ENCODE measurements at regions not wholly inside any gene's neighbourhood (a gene's known extent, or its start where the extent isn't known, plus 50 kb on each side); places are given as distances from the start of the nearest gene placed in this dataset.

DNA sequence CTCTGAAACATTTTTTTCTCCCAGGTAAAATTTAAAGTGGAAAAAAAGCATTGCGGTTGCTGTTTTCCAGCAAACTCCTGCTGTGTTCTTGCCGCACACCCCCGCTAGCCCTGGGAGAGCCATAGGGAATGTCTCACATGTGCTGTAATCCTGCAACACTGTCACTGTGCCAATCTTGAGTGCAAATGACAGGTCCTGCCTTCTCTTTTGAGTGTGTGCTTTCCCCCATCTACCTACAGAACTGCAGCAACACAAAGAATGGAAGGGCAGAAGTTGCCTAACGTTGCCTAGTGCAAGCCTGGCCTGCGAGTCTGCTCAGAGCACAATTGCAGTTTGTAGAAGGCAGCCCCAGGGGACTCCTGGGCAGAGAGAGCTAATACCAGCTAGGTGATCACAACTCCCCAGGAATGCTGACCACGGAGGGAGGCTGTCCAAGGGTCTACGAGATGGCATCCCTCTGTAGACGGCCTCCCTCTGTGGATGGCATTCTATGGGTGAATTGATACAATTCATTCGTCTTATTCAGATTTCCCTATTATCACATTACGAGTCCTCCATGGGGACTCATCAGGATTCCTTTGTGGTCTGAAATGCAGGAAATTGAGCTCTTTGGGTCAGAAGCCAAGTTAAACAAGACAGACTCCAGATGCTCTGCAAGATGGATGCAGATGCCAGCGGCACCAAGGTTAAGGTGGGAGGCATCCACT, 172.6 kb upstream of the S1PR3 start:
- peak overlapping the region; percentile 10; the same call in 1 of the 2 replicates for H3K4me3 ChIP-seq (ENCODE audit: low read depth, low read length)
- peaks cover 16% of the 10 kb centered on the region for H3K4me1 ChIP-seq (ENCODE audit: control insufficient read depth, insufficient read depth, low read length)
- H3K9me3 ChIP-seq (ENCODE audit: control insufficient read depth, insufficient read depth, low read length): no peaks in the 10 kb centered on the region
- no peaks in the 10 kb centered on the region for H3K27me3 ChIP-seq (ENCODE audit: control insufficient read depth, insufficient read depth, low read length)
- peak overlapping the region; percentile 43 for H3K27ac ChIP-seq (ENCODE audit: low read depth, low read length)
- H3K36me3 ChIP-seq (ENCODE audit: control insufficient read depth, insufficient read depth, low read length): no peaks in the 10 kb centered on the region
- H3K9ac ChIP-seq (ENCODE audit: low read depth, low read length): no peak overlapping the region

DNA sequence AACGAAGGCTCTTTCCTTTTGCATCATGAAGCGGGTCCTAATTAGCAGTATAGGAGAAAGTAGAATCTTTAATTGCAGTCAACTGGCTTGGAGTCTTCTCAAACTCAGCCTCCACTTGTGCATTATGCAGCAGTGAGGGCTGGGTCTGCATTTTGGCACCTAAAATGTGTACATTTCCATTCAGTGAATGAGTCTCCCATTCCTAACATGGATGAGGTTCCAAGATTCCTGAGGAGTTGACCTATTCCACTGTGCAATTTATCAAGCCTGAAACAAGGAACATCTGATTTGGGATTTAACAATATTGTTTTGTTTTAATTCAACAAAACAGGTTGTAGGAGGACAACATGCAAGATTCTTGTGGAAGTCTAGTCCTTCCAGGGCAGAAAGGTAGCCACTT, 171.8 kb upstream of the S1PR3 start:
- no peak overlapping the region for H3K9ac ChIP-seq (ENCODE audit: low read depth, low read length)
- H3K4me3 ChIP-seq (ENCODE audit: low read depth, low read length): no peak overlapping the region
- no peaks in the 10 kb centered on the region for H3K9me3 ChIP-seq (ENCODE audit: control insufficient read depth, insufficient read depth, low read length)
- no peaks in the 10 kb centered on the region for H3K27me3 ChIP-seq (ENCODE audit: control insufficient read depth, insufficient read depth, low read length)
- H3K36me3 ChIP-seq (ENCODE audit: control insufficient read depth, insufficient read depth, low read length): no peaks in the 10 kb centered on the region
- no peak overlapping the region for H3K27ac ChIP-seq (ENCODE audit: low read depth, low read length)
- peaks cover 16% of the 10 kb centered on the region for H3K4me1 ChIP-seq (ENCODE audit: control insufficient read depth, insufficient read depth, low read length)

DNA sequence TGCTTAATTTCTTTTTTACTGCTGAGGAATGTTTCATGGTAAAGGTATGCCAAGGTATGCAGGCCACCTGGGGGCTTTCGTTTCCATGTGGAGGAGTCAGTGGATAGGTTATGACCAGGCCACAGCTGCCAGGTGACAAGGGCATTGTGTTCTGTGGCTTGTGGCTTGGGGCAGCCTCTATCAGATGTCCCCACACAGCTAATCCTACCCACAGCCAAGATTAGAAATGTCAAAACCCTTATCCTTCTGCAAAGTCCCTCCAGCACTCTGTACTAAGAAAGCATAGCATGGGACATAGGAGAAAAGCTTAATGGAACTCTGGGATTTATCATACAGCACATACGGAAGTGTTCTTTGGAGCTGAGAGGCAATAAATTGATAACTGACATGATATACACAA, 171.2 kb upstream of the S1PR3 start:
- Histone ChIP-seq H3K9me3 (ENCODE audit: control insufficient read depth, insufficient read depth, low read length) (no peaks in the 10 kb centered on the region), H3K4me1 (ENCODE audit: control insufficient read depth, insufficient read depth, low read length) (peaks cover 16% of the 10 kb centered on the region), H3K9ac (ENCODE audit: low read depth, low read length) (no peak overlapping the region), H3K4me3 (ENCODE audit: low read depth, low read length) (no peak overlapping the region), H3K27me3 (ENCODE audit: control insufficient read depth, insufficient read depth, low read length) (no peaks in the 10 kb centered on the region), H3K36me3 (ENCODE audit: control insufficient read depth, insufficient read depth, low read length) (no peaks in the 10 kb centered on the region), H3K27ac (ENCODE audit: low read depth, low read length) (no peak overlapping the region)

DNA sequence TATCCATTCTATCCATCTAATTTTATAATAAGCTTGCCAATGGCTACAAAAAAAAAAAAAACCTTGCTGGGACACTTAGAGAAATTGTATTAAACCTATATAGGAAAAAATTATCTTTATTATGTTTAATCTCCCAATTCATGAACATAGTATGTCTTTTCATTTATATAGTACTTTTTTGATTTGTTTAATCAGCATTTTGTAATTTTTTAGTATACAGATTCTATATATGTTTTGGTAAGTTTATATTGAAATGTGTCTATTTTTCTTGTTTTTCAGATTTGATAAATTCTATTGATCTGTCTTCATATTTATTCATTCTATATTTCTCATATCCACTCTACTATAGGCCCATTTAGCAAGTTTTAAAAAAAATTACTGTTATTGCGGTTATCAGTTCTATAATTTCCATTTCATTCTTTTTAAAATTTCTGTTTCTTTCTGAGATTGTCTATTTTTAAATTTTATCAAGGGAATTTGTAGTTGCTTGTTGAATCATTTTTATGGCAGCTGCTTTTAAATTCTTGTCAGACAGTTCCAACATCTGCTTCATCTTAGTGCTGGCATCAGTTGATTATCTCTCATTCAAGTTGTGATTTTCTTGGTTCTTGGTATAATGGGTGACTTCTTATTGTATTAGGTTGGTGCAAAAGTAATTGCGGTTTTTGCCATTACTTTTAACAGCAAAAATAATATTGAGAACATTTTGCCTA, 170.1 kb upstream of the S1PR3 start:
- Histone ChIP-seq H3K27me3 (ENCODE audit: control insufficient read depth, insufficient read depth, low read length) (no peaks in the 10 kb centered on the region), H3K4me1 (ENCODE audit: control insufficient read depth, insufficient read depth, low read length) (peaks cover 16% of the 10 kb centered on the region), H3K9me3 (ENCODE audit: control insufficient read depth, insufficient read depth, low read length) (no peaks in the 10 kb centered on the region)

DNA sequence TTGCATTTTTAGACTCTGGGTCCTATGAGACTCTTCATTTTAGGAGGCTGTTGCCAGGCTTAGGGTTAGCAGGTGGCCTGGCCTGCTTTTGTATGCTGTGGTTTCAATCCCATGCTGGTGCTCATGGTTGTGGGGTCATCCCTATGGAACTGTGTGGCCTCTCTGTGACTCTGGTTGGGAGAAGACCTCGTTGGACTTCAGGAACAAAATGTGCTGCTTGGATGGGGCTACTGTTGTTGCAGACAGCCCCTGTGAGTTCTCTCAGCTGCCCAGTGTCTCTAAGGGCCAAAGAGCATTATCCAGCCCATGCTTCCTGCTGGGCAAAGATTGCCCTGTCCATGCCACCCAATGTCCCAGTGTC, 169.5 kb upstream of the S1PR3 start:
- no peak overlapping the region for H3K4me3 ChIP-seq (ENCODE audit: low read depth, low read length)
- no peak overlapping the region for H3K27ac ChIP-seq (ENCODE audit: low read depth, low read length)
- no peaks in the 10 kb centered on the region for H3K9me3 ChIP-seq (ENCODE audit: control insufficient read depth, insufficient read depth, low read length)
- H3K4me1 ChIP-seq (ENCODE audit: control insufficient read depth, insufficient read depth, low read length): peaks cover 16% of the 10 kb centered on the region
- no peaks in the 10 kb centered on the region for H3K36me3 ChIP-seq (ENCODE audit: control insufficient read depth, insufficient read depth, low read length)
- no peaks in the 10 kb centered on the region for H3K27me3 ChIP-seq (ENCODE audit: control insufficient read depth, insufficient read depth, low read length)
- no peak overlapping the region for H3K9ac ChIP-seq (ENCODE audit: low read depth, low read length)

More for the DNA sequence above, 170.1 kb upstream of the S1PR3 start:
- H3K4me3 ChIP-seq (ENCODE audit: low read depth, low read length): no peak overlapping the region
- no peak overlapping the region for H3K27ac ChIP-seq (ENCODE audit: low read depth, low read length)
- H3K36me3 ChIP-seq (ENCODE audit: control insufficient read depth, insufficient read depth, low read length): no peaks in the 10 kb centered on the region
- no peak overlapping the region for H3K9ac ChIP-seq (ENCODE audit: low read depth, low read length)

DNA sequence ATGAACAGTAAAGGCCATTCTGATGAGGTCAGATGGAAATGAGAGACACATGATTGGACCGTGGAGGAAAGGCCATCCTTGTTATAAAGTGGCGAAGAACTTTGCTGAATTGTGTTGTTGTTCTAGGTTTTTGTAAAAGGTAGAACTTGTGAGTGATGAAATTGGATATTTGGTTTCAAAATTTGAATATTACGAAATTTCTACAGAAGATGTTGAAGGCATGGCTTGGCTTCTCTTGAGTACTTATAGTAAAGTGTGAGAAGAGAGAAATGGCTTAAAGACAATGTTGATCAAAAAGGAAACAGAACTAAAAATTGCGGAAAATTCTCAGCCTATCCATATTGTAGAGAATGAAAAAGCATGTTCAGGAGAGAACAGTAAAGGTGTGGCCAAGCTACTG, 166.6 kb upstream of the S1PR3 start:
- Histone ChIP-seq H3K4me1 (ENCODE audit: control insufficient read depth, insufficient read depth, low read length) (no peaks in the 10 kb centered on the region), H3K4me3 (ENCODE audit: low read depth, low read length) (no peak overlapping the region), H3K9me3 (ENCODE audit: control insufficient read depth, insufficient read depth, low read length) (no peaks in the 10 kb centered on the region), H3K27ac (ENCODE audit: low read depth, low read length) (no peak overlapping the region), H3K36me3 (ENCODE audit: control insufficient read depth, insufficient read depth, low read length) (no peaks in the 10 kb centered on the region), H3K27me3 (ENCODE audit: control insufficient read depth, insufficient read depth, low read length) (no peaks in the 10 kb centered on the region), H3K9ac (ENCODE audit: low read depth, low read length) (no peak overlapping the region)

DNA sequence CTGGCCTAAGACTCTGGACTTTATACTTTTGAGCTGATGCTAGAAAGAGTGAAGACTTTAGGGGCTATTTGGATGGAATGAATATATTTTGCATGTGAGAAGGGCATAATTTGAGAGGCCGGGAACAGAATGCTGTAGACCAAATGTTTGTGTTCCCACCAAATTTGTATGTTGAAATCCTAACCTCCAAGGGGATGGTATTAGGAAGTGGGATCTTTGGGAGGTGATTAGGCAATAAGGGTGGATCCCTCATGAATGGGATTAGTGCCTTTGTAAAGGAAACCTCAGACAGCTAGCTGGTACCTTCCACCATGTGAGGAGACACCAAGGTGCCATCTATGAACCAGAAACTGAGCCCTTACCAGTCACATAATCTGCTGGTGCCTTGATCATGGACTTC, 165.1 kb upstream of the S1PR3 start:
- H3K36me3 ChIP-seq (ENCODE audit: control insufficient read depth, insufficient read depth, low read length): no peaks in the 10 kb centered on the region
- no peak overlapping the region for H3K4me3 ChIP-seq (ENCODE audit: low read depth, low read length)
- H3K27me3 ChIP-seq (ENCODE audit: control insufficient read depth, insufficient read depth, low read length): no peaks in the 10 kb centered on the region
- no peaks in the 10 kb centered on the region for H3K9me3 ChIP-seq (ENCODE audit: control insufficient read depth, insufficient read depth, low read length)
- no peak overlapping the region for H3K9ac ChIP-seq (ENCODE audit: low read depth, low read length)
- H3K27ac ChIP-seq (ENCODE audit: low read depth, low read length): no peak overlapping the region
- no peaks in the 10 kb centered on the region for H3K4me1 ChIP-seq (ENCODE audit: control insufficient read depth, insufficient read depth, low read length)

DNA sequence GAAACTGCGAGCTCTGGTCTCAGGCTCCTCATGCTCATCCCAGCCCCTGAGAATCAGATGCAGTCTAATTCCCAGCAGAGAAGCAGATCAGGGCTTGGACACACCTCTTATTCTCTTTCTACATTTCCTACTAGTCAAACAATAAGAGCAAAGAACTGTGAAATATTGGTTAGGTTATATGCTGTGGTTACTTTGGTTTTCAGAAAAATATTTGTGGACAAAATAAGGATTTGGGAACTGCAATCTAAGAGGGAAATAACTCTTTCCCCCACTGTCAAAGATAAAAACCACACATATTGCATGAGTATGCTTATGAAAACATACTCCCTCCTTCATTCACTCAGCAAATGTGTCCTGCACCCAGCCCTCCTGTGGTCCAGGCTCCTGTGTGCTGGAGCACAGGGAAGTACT, 164.5 kb upstream of the S1PR3 start:
- Histone ChIP-seq H3K36me3 (ENCODE audit: control insufficient read depth, insufficient read depth, low read length) (no peaks in the 10 kb centered on the region), H3K27me3 (ENCODE audit: control insufficient read depth, insufficient read depth, low read length) (no peaks in the 10 kb centered on the region), H3K9me3 (ENCODE audit: control insufficient read depth, insufficient read depth, low read length) (no peaks in the 10 kb centered on the region), H3K4me3 (ENCODE audit: low read depth, low read length) (no peak overlapping the region), H3K4me1 (ENCODE audit: control insufficient read depth, insufficient read depth, low read length) (peaks cover under 1% of the 10 kb centered on the region; the same call in 1 of the 2 replicates), H3K9ac (ENCODE audit: low read depth, low read length) (no peak overlapping the region), H3K27ac (ENCODE audit: low read depth, low read length) (no peak overlapping the region)

DNA sequence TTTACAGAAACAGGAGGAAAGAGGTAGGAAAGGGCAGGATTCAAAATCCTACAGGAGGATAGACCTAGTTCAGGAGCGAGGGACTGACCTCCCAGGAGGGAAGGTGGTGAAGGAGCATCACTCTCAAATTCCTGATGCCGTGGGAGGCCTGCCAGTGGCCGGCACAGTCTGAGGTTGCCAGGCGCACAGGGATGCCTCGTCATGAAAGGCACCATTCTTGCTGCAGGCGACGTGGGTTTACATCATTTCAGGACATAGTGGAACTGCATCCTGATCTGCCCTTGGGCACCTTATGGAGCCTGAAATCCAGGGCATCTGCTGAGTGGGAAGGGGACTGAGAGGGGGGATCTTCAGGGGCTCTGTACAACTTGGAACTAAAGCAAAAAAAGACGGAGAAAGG, 163.2 kb upstream of the S1PR3 start:
- H3K4me3 ChIP-seq (ENCODE audit: low read depth, low read length): no peak overlapping the region
- no peak overlapping the region for H3K9ac ChIP-seq (ENCODE audit: low read depth, low read length)
- peaks cover 4% of the 10 kb centered on the region; the same call in 1 of the 2 replicates for H3K4me1 ChIP-seq (ENCODE audit: control insufficient read depth, insufficient read depth, low read length)
- no peaks in the 10 kb centered on the region for H3K9me3 ChIP-seq (ENCODE audit: control insufficient read depth, insufficient read depth, low read length)
- no peaks in the 10 kb centered on the region for H3K36me3 ChIP-seq (ENCODE audit: control insufficient read depth, insufficient read depth, low read length)
- H3K27me3 ChIP-seq (ENCODE audit: control insufficient read depth, insufficient read depth, low read length): no peaks in the 10 kb centered on the region
- no peak overlapping the region for H3K27ac ChIP-seq (ENCODE audit: low read depth, low read length)

DNA sequence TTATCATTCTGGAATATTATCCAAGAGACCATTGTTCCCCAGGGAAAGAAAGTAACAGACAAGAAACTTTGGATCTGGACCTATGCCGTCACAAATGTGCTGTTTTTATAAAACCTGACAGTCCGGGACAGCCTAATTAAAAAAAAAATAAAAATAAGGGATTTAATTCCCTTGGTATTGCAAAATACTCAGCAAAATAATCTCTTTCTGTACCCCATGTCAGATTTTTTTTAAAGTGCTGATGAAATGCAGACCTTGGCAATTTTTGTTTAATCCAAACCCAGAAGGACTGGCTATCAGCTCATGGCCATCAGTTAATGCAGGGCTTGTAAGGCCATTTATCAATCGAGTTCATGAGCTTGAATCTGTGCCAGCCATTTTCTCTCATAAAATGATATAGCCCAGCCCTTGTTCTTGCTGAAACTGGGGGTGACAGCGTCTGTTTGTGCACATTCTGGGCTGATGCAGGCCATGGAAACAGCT, 162.7 kb upstream of the S1PR3 start:
- Histone ChIP-seq H3K9me3 (ENCODE audit: control insufficient read depth, insufficient read depth, low read length) (no peaks in the 10 kb centered on the region), H3K27ac (ENCODE audit: low read depth, low read length) (no peak overlapping the region), H3K27me3 (ENCODE audit: control insufficient read depth, insufficient read depth, low read length) (no peaks in the 10 kb centered on the region), H3K4me3 (ENCODE audit: low read depth, low read length) (no peak overlapping the region), H3K36me3 (ENCODE audit: control insufficient read depth, insufficient read depth, low read length) (no peaks in the 10 kb centered on the region), H3K9ac (ENCODE audit: low read depth, low read length) (no peak overlapping the region), H3K4me1 (ENCODE audit: control insufficient read depth, insufficient read depth, low read length) (peaks cover 4% of the 10 kb centered on the region; the same call in 1 of the 2 replicates)

DNA sequence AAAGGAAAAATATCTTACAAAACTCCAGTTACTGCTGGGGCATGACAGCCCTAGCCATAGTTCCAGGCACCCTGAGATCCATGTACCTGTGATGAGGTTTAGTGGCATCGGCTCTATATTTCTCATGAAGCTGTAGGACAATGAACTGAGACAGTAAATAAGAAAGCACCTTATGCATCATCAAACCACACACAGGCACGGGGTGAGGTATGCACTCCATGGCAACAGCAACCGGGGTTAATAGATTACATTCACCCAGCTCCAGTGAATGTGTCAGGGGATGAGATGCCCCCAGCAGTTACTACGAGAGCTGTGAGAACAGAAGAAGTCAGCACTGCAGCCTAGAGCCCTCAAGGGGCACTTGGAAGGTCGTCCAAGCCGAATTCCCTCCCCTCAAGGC, 162.0 kb upstream of the S1PR3 start:
- Histone ChIP-seq H3K27ac (ENCODE audit: low read depth, low read length) (no peak overlapping the region), H3K4me3 (ENCODE audit: low read depth, low read length) (no peak overlapping the region), H3K27me3 (ENCODE audit: control insufficient read depth, insufficient read depth, low read length) (no peaks in the 10 kb centered on the region), H3K9ac (ENCODE audit: low read depth, low read length) (no peak overlapping the region), H3K36me3 (ENCODE audit: control insufficient read depth, insufficient read depth, low read length) (no peaks in the 10 kb centered on the region), H3K4me1 (ENCODE audit: control insufficient read depth, insufficient read depth, low read length) (peaks cover 4% of the 10 kb centered on the region; the same call in 1 of the 2 replicates), H3K9me3 (ENCODE audit: control insufficient read depth, insufficient read depth, low read length) (no peaks in the 10 kb centered on the region)
